ENCODE measurements at regions not wholly inside any gene's neighbourhood (a gene's known extent, or its start where the extent isn't known, plus 50 kb on each side); places are given as distances from the start of the nearest gene placed in this dataset.
"Not testable (repeated sequence)": the region's sequence is repeated elsewhere in the genome, so short reads cannot be mapped to it uniquely, and the experiment has no call there.

DNA sequence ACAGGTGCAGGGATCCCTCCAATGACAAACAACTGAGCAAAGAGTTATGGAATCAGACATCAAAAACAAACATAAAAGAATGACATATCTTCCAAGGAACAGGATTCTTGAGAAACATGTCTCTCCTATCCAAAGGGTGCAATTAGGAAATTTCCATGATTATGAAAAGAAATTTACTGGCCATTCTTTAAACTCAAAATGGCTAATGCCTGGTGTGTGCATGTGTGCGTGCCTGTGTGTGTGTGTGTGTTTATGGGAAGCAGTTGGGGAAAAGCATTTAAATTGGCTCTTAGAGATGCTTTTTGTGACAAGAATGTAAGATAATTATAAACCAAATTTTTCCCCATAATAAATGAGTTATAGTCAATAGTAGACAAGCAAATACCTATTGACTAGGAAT is 320.5 kb upstream of the THBS1 start:
- H3K9me2 ChIP-seq (replicated peaks; ENCODE audit: insufficient read depth, low read length): no peaks in the 10 kb centered on the region
- H3F3A ChIP-seq (ENCODE audit: insufficient read depth): no peaks in the 10 kb centered on the region
- H3K79me2 ChIP-seq (ENCODE audit: insufficient read depth, low read length): no peaks in the 10 kb centered on the region
- H3K27ac ChIP-seq (ENCODE audit: low read depth, low read length): no peak overlapping the region
- no peaks in the 10 kb centered on the region for H3K27me3 ChIP-seq (ENCODE audit: low read length)
- no peak overlapping the region for H3K4me3 ChIP-seq (ENCODE audit: insufficient read depth, low read length, poor library complexity, severe bottlenecking)
- no peaks in the 10 kb centered on the region for H3K9me3 ChIP-seq (ENCODE audit: insufficient read depth, low read length)
- no peaks in the 10 kb centered on the region for H4K20me1 ChIP-seq (ENCODE audit: low read depth, low read length)
- no peak overlapping the region for H2AFZ ChIP-seq (ENCODE audit: low read depth, low read length, severe bottlenecking)
- no peak overlapping the region for H3K9ac ChIP-seq (ENCODE audit: low read length)
- TF ChIP-seq, protein P1, sequence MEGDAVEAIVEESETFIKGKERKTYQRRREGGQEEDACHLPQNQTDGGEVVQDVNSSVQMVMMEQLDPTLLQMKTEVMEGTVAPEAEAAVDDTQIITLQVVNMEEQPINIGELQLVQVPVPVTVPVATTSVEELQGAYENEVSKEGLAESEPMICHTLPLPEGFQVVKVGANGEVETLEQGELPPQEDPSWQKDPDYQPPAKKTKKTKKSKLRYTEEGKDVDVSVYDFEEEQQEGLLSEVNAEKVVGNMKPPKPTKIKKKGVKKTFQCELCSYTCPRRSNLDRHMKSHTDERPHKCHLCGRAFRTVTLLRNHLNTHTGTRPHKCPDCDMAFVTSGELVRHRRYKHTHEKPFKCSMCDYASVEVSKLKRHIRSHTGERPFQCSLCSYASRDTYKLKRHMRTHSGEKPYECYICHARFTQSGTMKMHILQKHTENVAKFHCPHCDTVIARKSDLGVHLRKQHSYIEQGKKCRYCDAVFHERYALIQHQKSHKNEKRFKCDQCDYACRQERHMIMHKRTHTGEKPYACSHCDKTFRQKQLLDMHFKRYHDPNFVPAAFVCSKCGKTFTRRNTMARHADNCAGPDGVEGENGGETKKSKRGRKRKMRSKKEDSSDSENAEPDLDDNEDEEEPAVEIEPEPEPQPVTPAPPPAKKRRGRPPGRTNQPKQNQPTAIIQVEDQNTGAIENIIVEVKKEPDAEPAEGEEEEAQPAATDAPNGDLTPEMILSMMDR (IDR thresholded peaks at IDR 0.05; ENCODE audit: insufficient read depth, low read length, poor library complexity, severe bottlenecking): no peak
- no peak for TF ChIP-seq EZH2phosphoT487 (conservative IDR thresholded peaks at IDR 0.05; ENCODE audit: low read length)
- no peak overlapping the region for H3K4me2 ChIP-seq (ENCODE audit: low read depth, low read length, poor library complexity, severe bottlenecking)
- no peaks in the 10 kb centered on the region for H3K36me3 ChIP-seq (ENCODE audit: low read length)

DNA sequence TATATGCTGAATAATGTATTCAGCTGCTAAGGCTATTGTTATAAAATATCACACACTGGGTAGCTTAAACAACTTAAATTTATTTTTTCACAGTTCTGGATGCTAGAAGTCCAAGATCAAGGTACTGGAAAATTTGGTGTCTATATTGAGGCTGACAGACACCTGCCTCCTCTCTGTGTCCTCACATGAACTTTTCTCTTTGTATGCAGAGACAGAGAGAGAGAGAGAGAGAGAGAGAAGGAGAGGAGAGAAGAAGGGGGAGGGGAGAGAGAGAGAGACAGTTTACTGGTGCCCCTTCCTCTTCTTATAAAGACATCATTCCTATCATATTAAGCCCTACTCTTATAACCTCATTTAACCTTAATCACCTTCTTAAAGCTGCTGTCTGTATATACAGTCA is 320.1 kb upstream of the THBS1 start:
- H2AFZ ChIP-seq (ENCODE audit: low read depth, low read length, severe bottlenecking): no peak overlapping the region
- H3K9ac ChIP-seq (ENCODE audit: low read length): no peak overlapping the region
- H3K9me2 ChIP-seq (replicated peaks; ENCODE audit: insufficient read depth, low read length): no peaks in the 10 kb centered on the region
- no peaks in the 10 kb centered on the region for H3K9me3 ChIP-seq (ENCODE audit: insufficient read depth, low read length)
- H3K36me3 ChIP-seq (ENCODE audit: low read length): no peaks in the 10 kb centered on the region
- TF ChIP-seq, protein P1 (IDR thresholded peaks at IDR 0.05; ENCODE audit: insufficient read depth, low read length, poor library complexity, severe bottlenecking): no peak
- no peak for TF ChIP-seq EZH2phosphoT487 (conservative IDR thresholded peaks at IDR 0.05; ENCODE audit: low read length)
- H3K27me3 ChIP-seq (ENCODE audit: low read length): no peaks in the 10 kb centered on the region
- H3F3A ChIP-seq (ENCODE audit: insufficient read depth): no peaks in the 10 kb centered on the region
- H3K79me2 ChIP-seq (ENCODE audit: insufficient read depth, low read length): no peaks in the 10 kb centered on the region
- H3K4me3 ChIP-seq (ENCODE audit: insufficient read depth, low read length, poor library complexity, severe bottlenecking): no peak overlapping the region
- no peak overlapping the region for H3K4me2 ChIP-seq (ENCODE audit: low read depth, low read length, poor library complexity, severe bottlenecking)
- H3K27ac ChIP-seq (ENCODE audit: low read depth, low read length): no peak overlapping the region
- no peaks in the 10 kb centered on the region for H4K20me1 ChIP-seq (ENCODE audit: low read depth, low read length)

DNA sequence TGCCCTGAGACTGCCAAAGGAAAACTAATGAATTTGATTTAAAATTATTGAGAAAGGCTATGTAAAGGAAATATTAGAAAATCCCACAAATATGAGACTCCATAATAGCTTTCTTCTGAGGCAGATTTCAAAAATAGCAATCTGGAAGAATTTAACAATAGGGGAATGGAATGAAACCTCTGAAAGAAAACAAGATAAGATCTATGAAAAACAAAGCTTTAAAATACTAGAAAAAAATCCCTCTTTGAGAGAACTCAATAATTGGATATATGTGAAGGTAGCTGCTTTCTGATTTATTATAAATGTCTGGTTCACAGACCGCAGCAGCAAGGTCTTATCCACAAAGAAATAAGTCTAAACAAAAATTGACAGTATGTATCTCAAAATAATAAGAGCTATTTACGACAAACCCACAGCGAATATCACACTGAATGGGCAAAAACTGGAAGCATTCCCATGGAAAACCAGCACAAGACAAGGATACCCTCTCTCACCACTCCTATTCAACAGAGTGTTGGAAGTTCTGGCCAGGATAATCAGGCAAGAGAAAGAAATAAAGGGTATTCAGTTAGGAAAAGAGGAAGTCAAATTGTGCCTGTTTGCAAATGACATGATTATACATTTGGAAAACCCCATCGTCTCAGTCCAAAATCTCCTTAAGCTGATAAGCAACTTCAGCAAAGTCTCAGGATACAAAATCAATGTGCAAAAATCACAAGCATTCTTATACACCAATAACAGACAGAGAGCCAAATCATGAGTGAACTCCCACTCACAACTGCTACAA is 319.3 kb upstream of the THBS1 start:
- H3K4me2 ChIP-seq (ENCODE audit: low read depth, low read length, poor library complexity, severe bottlenecking); H3F3A ChIP-seq (ENCODE audit: insufficient read depth); H3K9me3 ChIP-seq (ENCODE audit: insufficient read depth, low read length); H3K27ac ChIP-seq (ENCODE audit: low read depth, low read length); H3K4me3 ChIP-seq (ENCODE audit: insufficient read depth, low read length, poor library complexity, severe bottlenecking); H3K79me2 ChIP-seq (ENCODE audit: insufficient read depth, low read length); H3K9ac ChIP-seq (ENCODE audit: low read length); H3K9me2 ChIP-seq (replicated peaks; ENCODE audit: insufficient read depth, low read length); H3K27me3 ChIP-seq (ENCODE audit: low read length); H3K36me3 ChIP-seq (ENCODE audit: low read length); H2AFZ ChIP-seq (ENCODE audit: low read depth, low read length, severe bottlenecking); H4K20me1 ChIP-seq (ENCODE audit: low read depth, low read length): not testable (repeated sequence)

DNA sequence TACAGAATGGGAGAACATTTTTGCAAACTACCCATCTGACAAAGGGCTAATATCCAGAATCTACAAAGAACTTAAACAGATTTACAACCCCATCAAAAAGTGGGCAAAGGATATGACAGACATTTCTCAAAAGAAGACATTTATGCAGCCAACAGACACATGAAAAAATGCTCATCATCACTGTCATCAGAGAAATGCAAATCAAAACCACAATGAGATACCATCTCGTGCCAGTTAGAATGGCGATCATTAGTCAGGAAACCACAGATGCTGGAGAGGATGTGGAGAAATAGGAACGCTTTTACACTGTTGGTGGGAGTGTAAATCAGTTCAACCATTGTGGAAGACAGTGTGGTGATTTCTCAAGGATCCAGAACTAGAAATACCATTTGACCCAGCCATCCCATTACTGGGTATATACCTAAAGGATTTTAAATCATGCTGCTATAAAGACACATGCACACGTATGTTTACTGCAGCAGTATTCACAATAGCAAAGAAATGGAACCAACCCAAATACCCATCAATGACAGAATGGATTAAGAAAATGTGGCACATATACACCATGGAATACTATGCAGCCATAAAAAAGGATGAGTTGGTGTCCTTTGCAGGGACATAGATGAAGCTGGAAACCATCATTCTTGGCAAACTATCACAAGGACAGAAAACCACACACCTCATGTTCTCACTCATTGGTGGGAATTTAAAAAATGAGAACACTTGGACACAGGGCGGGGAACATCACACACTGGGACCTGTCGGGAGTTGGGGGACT is 317.7 kb upstream of the THBS1 start:
- not testable (repeated sequence) for H3F3A ChIP-seq (ENCODE audit: insufficient read depth); H3K27ac ChIP-seq (ENCODE audit: low read depth, low read length); H3K36me3 ChIP-seq (ENCODE audit: low read length); H4K20me1 ChIP-seq (ENCODE audit: low read depth, low read length); H3K9me2 ChIP-seq (replicated peaks; ENCODE audit: insufficient read depth, low read length); H3K4me3 ChIP-seq (ENCODE audit: insufficient read depth, low read length, poor library complexity, severe bottlenecking); H3K4me2 ChIP-seq (ENCODE audit: low read depth, low read length, poor library complexity, severe bottlenecking); H3K79me2 ChIP-seq (ENCODE audit: insufficient read depth, low read length); H2AFZ ChIP-seq (ENCODE audit: low read depth, low read length, severe bottlenecking); H3K27me3 ChIP-seq (ENCODE audit: low read length); H3K9ac ChIP-seq (ENCODE audit: low read length); H3K9me3 ChIP-seq (ENCODE audit: insufficient read depth, low read length)

Measured in SU-DHL-6 (cell line).